ENCODE measurements at regions not wholly inside any gene's neighbourhood (a gene's known extent, or its start where the extent isn't known, plus 50 kb on each side); places are given as distances from the start of the nearest gene placed in this dataset.

DNA sequence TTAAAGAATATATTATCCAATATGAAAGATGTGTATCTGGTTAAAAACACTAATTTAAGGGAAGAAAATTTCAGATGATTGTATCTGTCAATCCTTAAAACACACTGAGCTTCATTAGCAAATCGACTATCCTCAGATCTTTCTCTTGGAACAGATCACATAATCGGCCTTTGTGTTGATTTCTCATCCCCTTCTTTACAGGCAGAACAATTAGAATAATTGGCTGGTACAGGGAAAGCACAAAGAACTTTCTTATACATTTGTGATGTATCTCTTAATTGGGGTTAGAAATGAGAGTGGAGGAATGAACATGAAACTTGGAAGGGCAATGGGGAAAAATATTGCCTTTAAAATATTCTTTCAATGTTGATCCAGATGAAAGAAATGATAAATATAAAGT, 662.1 kb downstream of the TLE4 start:
- TF ChIP-seq, protein P1, sequence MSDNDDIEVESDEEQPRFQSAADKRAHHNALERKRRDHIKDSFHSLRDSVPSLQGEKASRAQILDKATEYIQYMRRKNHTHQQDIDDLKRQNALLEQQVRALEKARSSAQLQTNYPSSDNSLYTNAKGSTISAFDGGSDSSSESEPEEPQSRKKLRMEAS (IDR thresholded peaks at IDR 0.05; ENCODE audit: low read depth, low read length) = no peak
- no peak for TF ChIP-seq PML (IDR thresholded peaks at IDR 0.05; ENCODE audit: low read length)
- TF ChIP-seq, protein P2, sequence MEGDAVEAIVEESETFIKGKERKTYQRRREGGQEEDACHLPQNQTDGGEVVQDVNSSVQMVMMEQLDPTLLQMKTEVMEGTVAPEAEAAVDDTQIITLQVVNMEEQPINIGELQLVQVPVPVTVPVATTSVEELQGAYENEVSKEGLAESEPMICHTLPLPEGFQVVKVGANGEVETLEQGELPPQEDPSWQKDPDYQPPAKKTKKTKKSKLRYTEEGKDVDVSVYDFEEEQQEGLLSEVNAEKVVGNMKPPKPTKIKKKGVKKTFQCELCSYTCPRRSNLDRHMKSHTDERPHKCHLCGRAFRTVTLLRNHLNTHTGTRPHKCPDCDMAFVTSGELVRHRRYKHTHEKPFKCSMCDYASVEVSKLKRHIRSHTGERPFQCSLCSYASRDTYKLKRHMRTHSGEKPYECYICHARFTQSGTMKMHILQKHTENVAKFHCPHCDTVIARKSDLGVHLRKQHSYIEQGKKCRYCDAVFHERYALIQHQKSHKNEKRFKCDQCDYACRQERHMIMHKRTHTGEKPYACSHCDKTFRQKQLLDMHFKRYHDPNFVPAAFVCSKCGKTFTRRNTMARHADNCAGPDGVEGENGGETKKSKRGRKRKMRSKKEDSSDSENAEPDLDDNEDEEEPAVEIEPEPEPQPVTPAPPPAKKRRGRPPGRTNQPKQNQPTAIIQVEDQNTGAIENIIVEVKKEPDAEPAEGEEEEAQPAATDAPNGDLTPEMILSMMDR (IDR thresholded peaks at IDR 0.05 in 2 of 3, conservative IDR thresholded peaks at IDR 0.05 in 1 of 3; ENCODE audit: control insufficient read depth in 2 of 3, extremely low read depth in 1 of 3, insufficient read depth in 1 of 3, low read depth in 3 of 3, low read length in 3 of 3) = no peak
- TF ChIP-seq RCOR1 (conservative IDR thresholded peaks at IDR 0.05; ENCODE audit: low read depth, low read length) = no peak
- no peak for TF ChIP-seq POLR2A (IDR thresholded peaks at IDR 0.05; ENCODE audit: low read depth, low read length)
- TF ChIP-seq, protein P3, sequence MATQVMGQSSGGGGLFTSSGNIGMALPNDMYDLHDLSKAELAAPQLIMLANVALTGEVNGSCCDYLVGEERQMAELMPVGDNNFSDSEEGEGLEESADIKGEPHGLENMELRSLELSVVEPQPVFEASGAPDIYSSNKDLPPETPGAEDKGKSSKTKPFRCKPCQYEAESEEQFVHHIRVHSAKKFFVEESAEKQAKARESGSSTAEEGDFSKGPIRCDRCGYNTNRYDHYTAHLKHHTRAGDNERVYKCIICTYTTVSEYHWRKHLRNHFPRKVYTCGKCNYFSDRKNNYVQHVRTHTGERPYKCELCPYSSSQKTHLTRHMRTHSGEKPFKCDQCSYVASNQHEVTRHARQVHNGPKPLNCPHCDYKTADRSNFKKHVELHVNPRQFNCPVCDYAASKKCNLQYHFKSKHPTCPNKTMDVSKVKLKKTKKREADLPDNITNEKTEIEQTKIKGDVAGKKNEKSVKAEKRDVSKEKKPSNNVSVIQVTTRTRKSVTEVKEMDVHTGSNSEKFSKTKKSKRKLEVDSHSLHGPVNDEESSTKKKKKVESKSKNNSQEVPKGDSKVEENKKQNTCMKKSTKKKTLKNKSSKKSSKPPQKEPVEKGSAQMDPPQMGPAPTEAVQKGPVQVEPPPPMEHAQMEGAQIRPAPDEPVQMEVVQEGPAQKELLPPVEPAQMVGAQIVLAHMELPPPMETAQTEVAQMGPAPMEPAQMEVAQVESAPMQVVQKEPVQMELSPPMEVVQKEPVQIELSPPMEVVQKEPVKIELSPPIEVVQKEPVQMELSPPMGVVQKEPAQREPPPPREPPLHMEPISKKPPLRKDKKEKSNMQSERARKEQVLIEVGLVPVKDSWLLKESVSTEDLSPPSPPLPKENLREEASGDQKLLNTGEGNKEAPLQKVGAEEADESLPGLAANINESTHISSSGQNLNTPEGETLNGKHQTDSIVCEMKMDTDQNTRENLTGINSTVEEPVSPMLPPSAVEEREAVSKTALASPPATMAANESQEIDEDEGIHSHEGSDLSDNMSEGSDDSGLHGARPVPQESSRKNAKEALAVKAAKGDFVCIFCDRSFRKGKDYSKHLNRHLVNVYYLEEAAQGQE (IDR thresholded peaks at IDR 0.05; ENCODE audit: low read depth, low read length) = no peak
- TF ChIP-seq, protein P4, sequence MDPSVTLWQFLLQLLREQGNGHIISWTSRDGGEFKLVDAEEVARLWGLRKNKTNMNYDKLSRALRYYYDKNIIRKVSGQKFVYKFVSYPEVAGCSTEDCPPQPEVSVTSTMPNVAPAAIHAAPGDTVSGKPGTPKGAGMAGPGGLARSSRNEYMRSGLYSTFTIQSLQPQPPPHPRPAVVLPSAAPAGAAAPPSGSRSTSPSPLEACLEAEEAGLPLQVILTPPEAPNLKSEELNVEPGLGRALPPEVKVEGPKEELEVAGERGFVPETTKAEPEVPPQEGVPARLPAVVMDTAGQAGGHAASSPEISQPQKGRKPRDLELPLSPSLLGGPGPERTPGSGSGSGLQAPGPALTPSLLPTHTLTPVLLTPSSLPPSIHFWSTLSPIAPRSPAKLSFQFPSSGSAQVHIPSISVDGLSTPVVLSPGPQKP (IDR thresholded peaks at IDR 0.05; ENCODE audit: low read depth, low read length) = no peak
- TF ChIP-seq FOXK2 (IDR thresholded peaks at IDR 0.05) = no peak
- no peak for TF ChIP-seq YY1 (IDR thresholded peaks at IDR 0.05; ENCODE audit: low read depth, low read length)
- no peak for TF ChIP-seq MXI1 (IDR thresholded peaks at IDR 0.05; ENCODE audit: low read depth, low read length)
- no peak for TF ChIP-seq RFX5 (IDR thresholded peaks at IDR 0.05; ENCODE audit: low read depth, low read length)

Measured in GM12878 (cell line).